CD8-positive, alpha-beta memory T cell (primary cell): ENCODE measurements at regions not wholly inside any gene's neighbourhood (a gene's known extent, or its start where the extent isn't known, plus 50 kb on each side); places are given as distances from the start of the nearest gene placed in this dataset.
"Not testable (repeated sequence)": the region's sequence is repeated elsewhere in the genome, so short reads cannot be mapped to it uniquely, and the experiment has no call there.

Source experiments
- CTCF ChIA-PET: fragments of 350-600 bp; sonication (Branson Sonifier 250); formaldehyde crosslinking; loops from one replicate; lab custom pipeline; 2021; ENCODE audit warnings: antibody characterized with exemption; lab: Charles Lee
- POLR2A ChIA-PET: fragments of 350-600 bp; sonication (Branson Sonifier 250); formaldehyde crosslinking; loops from one replicate; lab custom pipeline; 2021; ENCODE audit warnings: antibody characterized with exemption; lab: Charles Lee
- DNase-seq, 5 donors: peaks; one replicate each; pipeline versions ENCODE4 v3.0.0 to v3.0.0-alpha.2; 2020 to 2022; ENCODE audit warnings: mixed read lengths in 1 of 5
- H3K27ac ChIP-seq: one replicate; pipeline ENCODE4 v1.7.0; 2013; ENCODE audit warnings: low read depth, mild to moderate bottlenecking, low read length, moderate library complexity
- H3K27me3 ChIP-seq: 2 replicates; pipeline ENCODE4 v1.7.0; 2013; ENCODE audit warnings: low read length, mild to moderate bottlenecking; ENCODE audit not compliant: insufficient read depth, poor library complexity, severe bottlenecking
- H3K36me3 ChIP-seq: 2 replicates; pipeline ENCODE4 v1.7.0; 2013; ENCODE audit warnings: mild to moderate bottlenecking, low read length, moderate library complexity; ENCODE audit not compliant: insufficient read depth
- H3K4me1 ChIP-seq: 2 replicates; pipeline ENCODE4 v1.7.0; 2013; ENCODE audit warnings: mild to moderate bottlenecking, low read length, moderate library complexity; ENCODE audit not compliant: insufficient read depth
- H3K4me3 ChIP-seq: 2 replicates; pipeline ENCODE4 v1.7.0; 2013; ENCODE audit warnings: mild to moderate bottlenecking, low read length
- H3K9me3 ChIP-seq: 2 replicates; pipeline ENCODE4 v1.7.0; 2013; ENCODE audit warnings: mild to moderate bottlenecking, low read length
- H3K27ac Mint-ChIP-seq, 8 donors: one replicate each; pipeline ENCODE4 v1.8.0; 2020 to 2021; ENCODE audit warnings: mixed read lengths in 8 of 8, mild to moderate bottlenecking in 6 of 8, inconsistent platforms in 3 of 8, moderate library complexity in 3 of 8
- H3K27me3 Mint-ChIP-seq, 2 donors: one replicate each; pipeline ENCODE4 v1.8.0; 2020 to 2021; ENCODE audit warnings: mixed read lengths in 2 of 2, mild to moderate bottlenecking in 1 of 2, moderate library complexity in 1 of 2
- H3K36me3 Mint-ChIP-seq, 3 donors: one replicate each; pipeline ENCODE4 v1.8.0; 2020 to 2021; ENCODE audit warnings: mixed read lengths in 3 of 3, inconsistent platforms in 1 of 3, mild to moderate bottlenecking in 1 of 3
- H3K4me1 Mint-ChIP-seq, 3 donors: one replicate each; pipeline ENCODE4 v1.8.0; 2020 to 2021; ENCODE audit warnings: mixed read lengths in 3 of 3, inconsistent platforms in 1 of 3, mild to moderate bottlenecking in 1 of 3
- H3K4me3 Mint-ChIP-seq, 7 donors: one replicate each; pipeline ENCODE4 v1.8.0; 2020 to 2021; ENCODE audit warnings: mixed read lengths in 7 of 7, mild to moderate bottlenecking in 6 of 7, moderate library complexity in 4 of 7, inconsistent platforms in 2 of 7
- H3K9me3 Mint-ChIP-seq, 5 donors: one replicate each; pipeline ENCODE4 v1.8.0; 2020 to 2022; ENCODE audit warnings: mixed read lengths in 5 of 5, mild to moderate bottlenecking in 3 of 5, moderate library complexity in 2 of 5, inconsistent platforms in 1 of 5

GRCh38 chr6:99730237-99730636 lies 123.6 kb downstream of the PRDM13 start:
- not testable (repeated sequence) for H3K36me3 Mint-ChIP-seq

GRCh38 chr6:99736302-99736701 lies 129.7 kb downstream of the PRDM13 start:
- no peaks in the 10 kb centered on the region for H3K36me3 ChIP-seq
- Mint-ChIP-seq H3K4me1 (no peaks in the 10 kb centered on the region), H3K4me3 (no peak overlapping the region), H3K27me3 (peaks cover 19 to 74% of the 10 kb centered on the region in 2 donors), H3K9me3 (peaks cover 0 to 2% (median 0%) of the 10 kb centered on the region in 5 donors), H3K36me3 (no peaks in the 10 kb centered on the region), H3K27ac (no peak overlapping the region)
- no peak overlapping the region for H3K4me3 ChIP-seq
- H3K27ac ChIP-seq: no peak overlapping the region
- H3K9me3 ChIP-seq: no peaks in the 10 kb centered on the region
- ChIA-PET POLR2A (no interaction called here), CTCF (no interaction called here)
- H3K4me1 ChIP-seq: no peaks in the 10 kb centered on the region
- DNase-seq: no peak
- H3K27me3 ChIP-seq: no peaks in the 10 kb centered on the region

More at GRCh38 chr6:99730237-99730636, 123.6 kb downstream of the PRDM13 start:
- peaks cover 19 to 33% of the 10 kb centered on the region in 2 donors for H3K27me3 Mint-ChIP-seq
- H3K4me3 ChIP-seq, DNase-seq, H3K27ac Mint-ChIP-seq, H3K4me3 Mint-ChIP-seq, H3K4me1 Mint-ChIP-seq, H3K9me3 Mint-ChIP-seq, H3K27ac ChIP-seq, H3K4me1 ChIP-seq, CTCF ChIA-PET, H3K27me3 ChIP-seq, H3K9me3 ChIP-seq, H3K36me3 ChIP-seq, POLR2A ChIA-PET: not testable (repeated sequence)

GRCh38 chr6:99739526-99739925 lies 132.9 kb downstream of the PRDM13 start:
- H3K9me3 ChIP-seq: no peaks in the 10 kb centered on the region
- Mint-ChIP-seq H3K4me3 (no peak overlapping the region), H3K9me3 (peaks cover 0 to 2% (median 0%) of the 10 kb centered on the region in 5 donors), H3K36me3 (no peaks in the 10 kb centered on the region), H3K27ac (no peak overlapping the region), H3K4me1 (no peaks in the 10 kb centered on the region), H3K27me3 (peaks cover 19 to 86% of the 10 kb centered on the region in 2 donors)
- H3K27ac ChIP-seq: no peak overlapping the region
- no peaks in the 10 kb centered on the region for H3K36me3 ChIP-seq
- ChIA-PET CTCF (interaction anchor here (0.9 kb wide), 1 partner anchor 129 kb away, joined by 4 read pairs; no protein-coding TSS in a partner anchor), POLR2A (no interaction called here)
- no peak overlapping the region for H3K4me3 ChIP-seq
- H3K4me1 ChIP-seq: no peaks in the 10 kb centered on the region
- DNase-seq: no peak
- no peaks in the 10 kb centered on the region for H3K27me3 ChIP-seq

- Mint-ChIP-seq H3K36me3 (no peaks in the 10 kb centered on the region), H3K4me1 (no peaks in the 10 kb centered on the region), H3K4me3 (no peak overlapping the region), H3K27ac (no peak overlapping the region), H3K9me3 (no peaks in the 10 kb centered on the region), H3K27me3 (peaks cover 17 to 87% of the 10 kb centered on the region in 2 donors)
- POLR2A ChIA-PET: no interaction called here
- no peak for DNase-seq
- Histone ChIP-seq H3K27ac (no peak overlapping the region), H3K4me1 (no peaks in the 10 kb centered on the region), H3K9me3 (no peaks in the 10 kb centered on the region), H3K36me3 (no peaks in the 10 kb centered on the region), H3K27me3 (no peaks in the 10 kb centered on the region), H3K4me3 (no peak overlapping the region)
- CTCF ChIA-PET: no interaction called here
Measured at GRCh38 chr6:99741092-99741491, 134.5 kb downstream of the PRDM13 start.

GRCh38 chr6:99743647-99744046 lies 137.0 kb downstream of the PRDM13 start:
- H3K9me3 ChIP-seq: no peaks in the 10 kb centered on the region
- no peaks in the 10 kb centered on the region for H3K27me3 ChIP-seq
- H3K27ac ChIP-seq: no peak overlapping the region
- ChIA-PET CTCF (no interaction called here), POLR2A (no interaction called here)
- no peaks in the 10 kb centered on the region for H3K36me3 ChIP-seq
- no peak for DNase-seq
- H3K27me3 Mint-ChIP-seq: peaks cover 18 to 81% of the 10 kb centered on the region in 2 donors
- H3K27ac Mint-ChIP-seq: no peak overlapping the region
- no peaks in the 10 kb centered on the region for H3K4me1 Mint-ChIP-seq
- H3K4me1 ChIP-seq: no peaks in the 10 kb centered on the region
- no peak overlapping the region for H3K4me3 Mint-ChIP-seq
- no peaks in the 10 kb centered on the region for H3K36me3 Mint-ChIP-seq
- H3K9me3 Mint-ChIP-seq: no peaks in the 10 kb centered on the region
- no peak overlapping the region for H3K4me3 ChIP-seq

GRCh38 chr6:99745651-99746050 lies 139.0 kb downstream of the PRDM13 start:
- no peaks in the 10 kb centered on the region for H3K4me1 ChIP-seq
- H3K27me3 Mint-ChIP-seq: peaks cover 18 to 71% of the 10 kb centered on the region in 2 donors
- no peaks in the 10 kb centered on the region for H3K9me3 Mint-ChIP-seq
- H3K9me3 ChIP-seq: no peaks in the 10 kb centered on the region
- no peaks in the 10 kb centered on the region for H3K36me3 ChIP-seq
- H3K36me3 Mint-ChIP-seq: no peaks in the 10 kb centered on the region
- no peaks in the 10 kb centered on the region for H3K27me3 ChIP-seq
- no peak overlapping the region for H3K4me3 ChIP-seq
- POLR2A ChIA-PET: no interaction called here
- H3K4me3 Mint-ChIP-seq: no peak overlapping the region
- CTCF ChIA-PET: interaction anchor here (0.7 to 3.0 kb wide), 13 partner anchors 16 to 415 kb away, joined by 3 to 14 read pairs (median 4); partner anchors contain the start of gene CCNC
- H3K27ac Mint-ChIP-seq: no peak overlapping the region
- no peaks in the 10 kb centered on the region for H3K4me1 Mint-ChIP-seq
- no peak overlapping the region for H3K27ac ChIP-seq
- no peak for DNase-seq

- no peaks in the 10 kb centered on the region for H3K36me3 Mint-ChIP-seq
- H3K4me1 Mint-ChIP-seq: no peaks in the 10 kb centered on the region
- ChIA-PET POLR2A (no interaction called here), CTCF (interaction anchor here (0.6 to 3.0 kb wide), 15 partner anchors 8 to 416 kb away, joined by 3 to 14 read pairs (median 4); partner anchors contain the start of gene CCNC)
- H3K4me3 Mint-ChIP-seq: no peak overlapping the region
- Histone ChIP-seq H3K36me3 (no peaks in the 10 kb centered on the region), H3K27me3 (no peaks in the 10 kb centered on the region), H3K9me3 (no peaks in the 10 kb centered on the region), H3K4me1 (no peaks in the 10 kb centered on the region), H3K27ac (no peak overlapping the region), H3K4me3 (no peak overlapping the region)
- H3K27ac Mint-ChIP-seq: no peak overlapping the region
- H3K27me3 Mint-ChIP-seq: peaks cover 18 to 65% of the 10 kb centered on the region in 2 donors
- DNase-seq: peak; percentile 5 to 67 (median 48)
- H3K9me3 Mint-ChIP-seq: no peaks in the 10 kb centered on the region
Measured at GRCh38 chr6:99746261-99746895, 139.7 kb downstream of the PRDM13 start.

GRCh38 chr6:99761711-99762110 lies 155.1 kb downstream of the PRDM13 start:
- no peak for DNase-seq
- H3K27ac ChIP-seq: no peak overlapping the region
- Mint-ChIP-seq H3K9me3 (no peaks in the 10 kb centered on the region), H3K27me3 (peaks cover 6 to 12% of the 10 kb centered on the region in 2 donors), H3K4me1 (no peaks in the 10 kb centered on the region), H3K36me3 (no peaks in the 10 kb centered on the region), H3K27ac (no peak overlapping the region), H3K4me3 (no peak overlapping the region)
- H3K36me3 ChIP-seq: no peaks in the 10 kb centered on the region
- CTCF ChIA-PET: interaction anchor here (1.1 kb wide), 1 partner anchor 16 kb away, joined by 3 read pairs; no protein-coding TSS in a partner anchor
- no peaks in the 10 kb centered on the region for H3K9me3 ChIP-seq
- POLR2A ChIA-PET: no interaction called here
- no peaks in the 10 kb centered on the region for H3K4me1 ChIP-seq
- no peak overlapping the region for H3K4me3 ChIP-seq
- no peaks in the 10 kb centered on the region for H3K27me3 ChIP-seq
